ENCODE measurements at regions not wholly inside any gene's neighbourhood (a gene's known extent, or its start where the extent isn't known, plus 50 kb on each side); places are given as distances from the start of the nearest gene placed in this dataset.

GRCh38 chr10:130741901-130742855, 569.3 kb downstream of the TCERG1L start:
- TF ChIP-seq POLR2A (IDR thresholded peaks at IDR 0.05) (no peak), EP300 (IDR thresholded peaks at IDR 0.05; ENCODE audit: low read depth) (no peak), CTCF (IDR thresholded peaks at IDR 0.05) (no peak), POLR2AphosphoS5 (IDR thresholded peaks at IDR 0.05) (no peak)
